SU-DHL-6 (cell line): ENCODE measurements at regions not wholly inside any gene's neighbourhood (a gene's known extent, or its start where the extent isn't known, plus 50 kb on each side); places are given as distances from the start of the nearest gene placed in this dataset.

ENCODE experiments used
- H2AFZ ChIP-seq: fragments of 200-600 bp; sonication (generic); 2 replicates; pipeline ENCODE4 v1.6.1; 2014; ENCODE audit warnings: low read depth, mild to moderate bottlenecking, moderate library complexity, mixed read lengths, antibody characterized with exemption, low read length; ENCODE audit not compliant: severe bottlenecking
- H3F3A ChIP-seq: fragments of 200-600 bp; shearing (Covaris generic); 2 replicates; pipeline ENCODE4 v1.6.0; 2016; ENCODE audit warnings: antibody characterized with exemption, mild to moderate bottlenecking; ENCODE audit not compliant: insufficient read depth
- H3K27ac ChIP-seq: fragments of 200-600 bp; sonication (generic); 2 replicates; pipeline ENCODE4 v1.5.1; 2016; ENCODE audit warnings: low read depth, mild to moderate bottlenecking, low read length, moderate library complexity, mixed read lengths
- H3K27me3 ChIP-seq: fragments of 200-600 bp; sonication (generic), shearing (Covaris generic); 2 replicates; pipeline ENCODE4 v1.6.0; 2014; ENCODE audit warnings: mild to moderate bottlenecking, low read length
- H3K36me3 ChIP-seq: fragments of 200-600 bp; sonication (generic); 2 replicates; pipeline ENCODE4 v1.6.1; 2014; ENCODE audit warnings: mild to moderate bottlenecking, low read length, mixed read lengths
- H3K4me2 ChIP-seq: fragments of 300-600, 200-600 bp; shearing (Covaris generic), sonication (generic); 2 replicates; pipeline ENCODE4 v1.6.0; 2014; ENCODE audit warnings: low read length, low read depth, mild to moderate bottlenecking; ENCODE audit not compliant: poor library complexity, severe bottlenecking
- H3K4me3 ChIP-seq: fragments of 200-600 bp; sonication (generic); 2 replicates; pipeline ENCODE4 v1.5.1; 2014; ENCODE audit warnings: antibody characterized with exemption, low read length, mild to moderate bottlenecking, mixed read lengths; ENCODE audit not compliant: insufficient read depth, poor library complexity, severe bottlenecking
- H3K79me2 ChIP-seq: fragments of 200-600 bp; sonication (generic); 2 replicates; pipeline ENCODE4 v1.6.1; 2014; ENCODE audit warnings: mild to moderate bottlenecking, low read length, moderate library complexity; ENCODE audit not compliant: insufficient read depth
- H3K9ac ChIP-seq: fragments of 200-600 bp; sonication (generic); 2 replicates; pipeline ENCODE4 v1.7.0; 2014; ENCODE audit warnings: mild to moderate bottlenecking, low read length
- H3K9me2 ChIP-seq: fragments of 200-600 bp; sonication (generic); replicated peaks from 2 replicates; pipeline ENCODE4 v1.6.1; 2014; ENCODE audit warnings: low read length; ENCODE audit not compliant: insufficient read depth
- H3K9me3 ChIP-seq: fragments of 200-600 bp; sonication (generic); 2 replicates; pipeline ENCODE4 v1.6.1; 2014; ENCODE audit warnings: low read length, mixed read lengths; ENCODE audit not compliant: insufficient read depth
- H4K20me1 ChIP-seq: fragments of 200-600 bp; sonication (generic); 2 replicates; pipeline ENCODE4 v1.6.1; 2014; ENCODE audit warnings: low read depth, mild to moderate bottlenecking, antibody characterized with exemption, low read length, moderate library complexity, mixed read lengths
- CTCF ChIP-seq: fragments of 200-600 bp; sonication (generic); IDR thresholded peaks from one replicate; pipeline ENCODE4 v1.5.1; 2017; ENCODE audit warnings: antibody characterized with exemption, mild to moderate bottlenecking, low read length, moderate library complexity; ENCODE audit not compliant: insufficient read depth, poor library complexity, severe bottlenecking
- EZH2phosphoT487 ChIP-seq: fragments of 200-600 bp; sonication (generic), shearing (Covaris generic); conservative IDR thresholded peaks from 2 replicates; pipeline ENCODE4 v1.6.1; 2018; ENCODE audit warnings: mild to moderate bottlenecking, antibody characterized with exemption, low read length, moderate library complexity, mixed read lengths

- Histone ChIP-seq H3K79me2 (no peaks in the 10 kb centered on the region), H3K9me2 (no peaks in the 10 kb centered on the region), H3K9me3 (peaks cover 13% of the 10 kb centered on the region; the same call in 1 of the 2 replicates), H3K4me2 (no peak overlapping the region), H3K27me3 (no peaks in the 10 kb centered on the region), H3F3A (no peaks in the 10 kb centered on the region), H3K27ac (no peak overlapping the region), H3K4me3 (no peak overlapping the region), H3K36me3 (no peaks in the 10 kb centered on the region; the same call in 1 of the 2 replicates), H4K20me1 (no peaks in the 10 kb centered on the region), H2AFZ (peak overlapping the region; percentile 21), H3K9ac (no peak overlapping the region)
- TF ChIP-seq EZH2phosphoT487 (no peak), CTCF (no peak)
These were observed 710.0 kb downstream of the LRFN5 start for GRCh38 chr14:42316693-42317092.

GRCh38 chr14:42311876-42312275, 705.2 kb downstream of the LRFN5 start:
- Histone ChIP-seq H4K20me1 (no peaks in the 10 kb centered on the region), H3K9me3 (peaks cover 17% of the 10 kb centered on the region; the same call in 1 of the 2 replicates), H3K9ac (no peak overlapping the region), H2AFZ (no peak overlapping the region), H3K4me3 (no peak overlapping the region), H3K4me2 (no peak overlapping the region), H3K9me2 (no peaks in the 10 kb centered on the region), H3K27ac (no peak overlapping the region), H3K79me2 (no peaks in the 10 kb centered on the region), H3K27me3 (no peaks in the 10 kb centered on the region), H3F3A (no peaks in the 10 kb centered on the region), H3K36me3 (no peaks in the 10 kb centered on the region)
- TF ChIP-seq CTCF (no peak), EZH2phosphoT487 (no peak)

DNA sequence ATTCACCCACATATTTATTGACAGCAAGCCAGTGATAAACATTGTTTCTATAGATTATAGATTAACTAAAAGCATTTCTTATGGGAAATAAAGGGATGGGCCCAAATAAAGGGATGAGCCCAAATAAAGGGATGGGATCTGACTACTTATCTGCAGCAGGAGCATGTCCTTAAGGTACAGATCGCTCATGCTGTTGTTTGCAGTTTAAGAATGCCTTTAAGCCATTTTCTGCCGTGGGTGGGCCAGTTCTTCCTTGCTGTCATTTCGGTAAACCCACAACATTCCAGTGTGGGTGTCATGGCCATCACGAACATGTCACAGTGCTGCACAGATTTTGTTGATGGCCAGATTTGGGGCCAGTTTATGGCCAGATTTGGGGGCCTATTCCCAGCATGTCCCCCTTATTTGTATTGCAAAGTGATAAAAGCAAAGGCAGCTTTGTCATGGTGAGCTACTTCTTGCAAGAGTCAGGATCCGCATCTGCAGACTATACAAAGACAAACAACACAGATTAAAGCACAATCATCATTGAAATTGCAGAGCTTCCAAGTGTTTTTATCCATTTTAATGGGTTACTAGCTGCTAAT, 700.7 kb downstream of the LRFN5 start:
- H3K79me2 ChIP-seq = no peaks in the 10 kb centered on the region
- no peaks in the 10 kb centered on the region for H3K9me2 ChIP-seq
- TF ChIP-seq EZH2phosphoT487 (no peak), CTCF (no peak)
- no peaks in the 10 kb centered on the region for H3F3A ChIP-seq
- no peaks in the 10 kb centered on the region for H4K20me1 ChIP-seq
- H3K9ac ChIP-seq = no peak overlapping the region
- H3K4me2 ChIP-seq = no peak overlapping the region
- H3K36me3 ChIP-seq = peaks cover 4% of the 10 kb centered on the region; the same call in 1 of the 2 replicates
- H3K27ac ChIP-seq = no peak overlapping the region
- H2AFZ ChIP-seq = no peak overlapping the region
- no peak overlapping the region for H3K4me3 ChIP-seq
- H3K9me3 ChIP-seq = peaks cover 23% of the 10 kb centered on the region; the same call in 1 of the 2 replicates
- no peaks in the 10 kb centered on the region for H3K27me3 ChIP-seq
